ENCODE measurements at regions not wholly inside any gene's neighbourhood (a gene's known extent, or its start where the extent isn't known, plus 50 kb on each side); places are given as distances from the start of the nearest gene placed in this dataset.

GRCh38 chr5:74299833-74300232, 340.7 kb downstream of the ENC1 start:
- no peak overlapping the region for H3K4me3 ChIP-seq (replicated peaks in 1 of 3; ENCODE audit: insufficient read depth in 1 of 3, low read depth in 1 of 3, low read length in 3 of 3)
- no peaks in the 10 kb centered on the region for H4K20me1 ChIP-seq (replicated peaks; ENCODE audit: control insufficient read depth, extremely low read depth, insufficient read depth, low read length)
- no TSS peak for BruUV-seq (replicated peaks)
- dilution Hi-C loops (cut with MboI; ENCODE audit: extremely low pct_ligation_motif_present, low sequenced_read_pairs) (no loop called here), intact Hi-C loops (cut with micrococcal nuclease) (no loop called here)
- H3K27ac ChIP-seq (ENCODE audit: insufficient read depth, low read depth, low read length): no peak overlapping the region
- H3K36me3 ChIP-seq (ENCODE audit: control insufficient read depth in 2 of 2, extremely low read depth in 1 of 2, insufficient read depth in 2 of 2, low read length in 2 of 2): no peaks in the 10 kb centered on the region
- H3K9me1 ChIP-seq (replicated peaks; ENCODE audit: control insufficient read depth, extremely low read depth, insufficient read depth, low read length): no peaks in the 10 kb centered on the region
- no peak for TF ChIP-seq EZH2 (IDR thresholded peaks at IDR 0.05; ENCODE audit: borderline replicate concordance, low read depth, low read length, severe bottlenecking)
- TF ChIP-seq FOS (IDR thresholded peaks at IDR 0.05; ENCODE audit: borderline replicate concordance, insufficient read depth, low read length): no peak
- no peak for TF ChIP-seq POLR2AphosphoS5 (IDR thresholded peaks at IDR 0.05; ENCODE audit: insufficient read depth, low read depth, low read length)
- TF ChIP-seq, protein P1, sequence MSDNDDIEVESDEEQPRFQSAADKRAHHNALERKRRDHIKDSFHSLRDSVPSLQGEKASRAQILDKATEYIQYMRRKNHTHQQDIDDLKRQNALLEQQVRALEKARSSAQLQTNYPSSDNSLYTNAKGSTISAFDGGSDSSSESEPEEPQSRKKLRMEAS (IDR thresholded peaks at IDR 0.05; ENCODE audit: insufficient read depth, insufficient read length): no peak
- TF ChIP-seq POLR2A (IDR thresholded peaks at IDR 0.05; ENCODE audit: low read depth, low read length): no peak
- TF ChIP-seq GATA2 (IDR thresholded peaks at IDR 0.05; ENCODE audit: insufficient read depth, insufficient read length, low read depth, low read length): no peak
- no peak for TF ChIP-seq JUN (IDR thresholded peaks at IDR 0.05; ENCODE audit: borderline replicate concordance, insufficient read depth, insufficient read length, low read depth)
- no peak for TF ChIP-seq MYC (IDR thresholded peaks at IDR 0.05; ENCODE audit: low read depth, low read length)
- TF ChIP-seq, protein P2, sequence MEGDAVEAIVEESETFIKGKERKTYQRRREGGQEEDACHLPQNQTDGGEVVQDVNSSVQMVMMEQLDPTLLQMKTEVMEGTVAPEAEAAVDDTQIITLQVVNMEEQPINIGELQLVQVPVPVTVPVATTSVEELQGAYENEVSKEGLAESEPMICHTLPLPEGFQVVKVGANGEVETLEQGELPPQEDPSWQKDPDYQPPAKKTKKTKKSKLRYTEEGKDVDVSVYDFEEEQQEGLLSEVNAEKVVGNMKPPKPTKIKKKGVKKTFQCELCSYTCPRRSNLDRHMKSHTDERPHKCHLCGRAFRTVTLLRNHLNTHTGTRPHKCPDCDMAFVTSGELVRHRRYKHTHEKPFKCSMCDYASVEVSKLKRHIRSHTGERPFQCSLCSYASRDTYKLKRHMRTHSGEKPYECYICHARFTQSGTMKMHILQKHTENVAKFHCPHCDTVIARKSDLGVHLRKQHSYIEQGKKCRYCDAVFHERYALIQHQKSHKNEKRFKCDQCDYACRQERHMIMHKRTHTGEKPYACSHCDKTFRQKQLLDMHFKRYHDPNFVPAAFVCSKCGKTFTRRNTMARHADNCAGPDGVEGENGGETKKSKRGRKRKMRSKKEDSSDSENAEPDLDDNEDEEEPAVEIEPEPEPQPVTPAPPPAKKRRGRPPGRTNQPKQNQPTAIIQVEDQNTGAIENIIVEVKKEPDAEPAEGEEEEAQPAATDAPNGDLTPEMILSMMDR (IDR thresholded peaks at IDR 0.05; ENCODE audit: extremely low read depth in 1 of 2, insufficient read depth in 1 of 2, low read depth in 1 of 2, low read length in 2 of 2): no peak
- DNase-seq (ENCODE audit: low read depth, low spot score) (no peak), FAIRE-seq (no peak)
- no peaks in the 10 kb centered on the region for H3K79me2 ChIP-seq (ENCODE audit: control insufficient read depth, insufficient read depth, low read length)
- ChIA-PET POLR2A (no interaction called here), CTCF (no interaction called here)
- H3K9me3 ChIP-seq (replicated peaks; ENCODE audit: control insufficient read depth, insufficient read depth, low read length): no peaks in the 10 kb centered on the region
- no peak overlapping the region for H3K9ac ChIP-seq (replicated peaks; ENCODE audit: extremely low read depth, insufficient read depth, low read length)
- H2AFZ ChIP-seq (ENCODE audit: low read depth, low read length): no peak overlapping the region
- H3K4me2 ChIP-seq (ENCODE audit: insufficient read depth, low read length): no peak overlapping the region
- peaks cover 2 to 3% of the 10 kb centered on the region in 2 experiments for H3K27me3 ChIP-seq (ENCODE audit: control insufficient read depth in 2 of 2, insufficient read depth in 2 of 2, low read length in 2 of 2)
- H3K4me1 ChIP-seq (ENCODE audit: control insufficient read depth, extremely low read depth, insufficient read depth, low read length): no peaks in the 10 kb centered on the region

Measured in endothelial cell of umbilical vein (primary cell).